NCI-H1436 (cell line): ENCODE measurements at regions not wholly inside any gene's neighbourhood (a gene's known extent, or its start where the extent isn't known, plus 50 kb on each side); places are given as distances from the start of the nearest gene placed in this dataset.
"Not testable (repeated sequence)": the region's sequence is repeated elsewhere in the genome, so short reads cannot be mapped to it uniquely, and the experiment has no call there.

Experiments used
- DNase-seq: peaks from one replicate; lab custom pipeline; 2025; lab: John Stamatoyannopoulos, UW

DNA sequence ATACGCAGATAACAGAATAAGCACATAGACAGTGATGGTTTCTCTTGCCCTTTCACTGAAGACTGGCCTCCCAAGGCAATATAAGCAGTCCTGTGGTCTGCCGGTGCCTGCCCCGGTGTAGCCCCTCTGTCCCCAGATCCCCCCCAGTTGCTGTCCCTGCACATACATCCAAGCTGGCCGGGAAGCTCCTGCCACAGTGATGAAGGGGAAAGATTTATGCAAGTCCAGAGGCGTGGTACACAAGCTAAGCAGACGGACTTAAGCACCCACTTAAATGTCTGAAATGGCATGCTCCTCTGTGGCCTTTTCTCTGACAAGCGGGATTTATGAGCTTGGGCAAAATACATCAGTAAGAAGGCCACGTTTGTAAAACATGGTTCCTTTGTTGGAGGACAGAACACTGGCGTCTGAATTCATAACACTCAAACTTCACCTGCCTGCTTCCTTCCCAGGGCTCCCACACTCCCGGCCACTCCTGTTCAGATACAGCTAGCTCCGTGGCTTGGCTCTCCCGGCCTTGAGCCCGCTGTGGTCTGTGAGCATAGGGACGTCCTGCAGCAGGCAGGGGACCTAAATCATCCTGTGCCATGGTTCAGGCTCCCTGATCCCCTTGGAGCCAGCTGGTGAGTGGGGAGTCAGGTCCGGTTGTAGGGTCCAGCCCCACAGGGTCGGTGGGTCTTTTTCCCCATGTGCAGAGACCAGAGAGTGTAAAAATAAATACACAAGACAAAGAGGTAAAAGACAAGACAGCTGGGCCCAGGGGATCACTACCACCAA lies 61.7 kb upstream of the PPP2R2D start:
- no peak for DNase-seq

DNA sequence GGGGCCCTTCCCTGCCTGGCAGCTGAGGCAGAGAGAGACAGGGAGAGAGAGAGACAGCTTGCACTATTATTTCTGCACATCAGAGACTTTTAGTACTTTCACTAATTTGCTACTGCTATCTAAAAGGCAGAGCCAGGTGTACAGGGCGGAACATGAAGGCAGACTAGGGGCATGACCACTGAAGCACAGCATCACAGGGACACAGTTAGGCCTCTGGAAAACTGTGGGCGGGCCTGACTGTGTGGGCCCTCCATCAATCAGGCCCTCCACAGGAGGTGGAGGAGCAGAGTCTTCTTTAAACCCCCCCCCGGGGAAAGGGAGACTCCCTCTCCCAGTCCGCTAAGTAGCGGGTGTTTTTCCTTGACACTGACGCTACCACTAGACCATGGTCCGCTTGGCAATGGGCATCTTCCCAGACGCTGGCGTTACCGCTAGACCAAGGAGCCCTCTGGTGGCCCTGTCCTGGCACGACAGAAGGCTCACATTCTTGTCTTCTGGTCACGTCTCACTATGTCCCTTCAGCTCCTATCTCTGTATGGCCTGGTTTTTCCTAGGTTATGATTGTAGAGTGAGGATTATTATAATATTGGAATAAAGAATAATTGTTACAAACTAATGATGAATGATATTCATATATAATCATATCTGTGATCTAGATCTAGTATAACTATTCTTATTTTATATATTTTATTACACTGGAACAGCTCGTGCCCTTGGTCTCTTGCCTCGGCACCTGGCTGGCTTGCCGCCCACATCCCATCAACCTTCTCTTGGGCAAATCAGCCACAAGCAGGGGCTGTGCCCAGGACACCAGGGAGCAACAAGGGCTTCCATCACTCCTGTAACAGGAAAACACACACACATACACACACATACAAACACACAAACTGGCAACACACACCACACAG lies 60.7 kb upstream of the PPP2R2D start:
- DNase-seq: not testable (repeated sequence)

DNA sequence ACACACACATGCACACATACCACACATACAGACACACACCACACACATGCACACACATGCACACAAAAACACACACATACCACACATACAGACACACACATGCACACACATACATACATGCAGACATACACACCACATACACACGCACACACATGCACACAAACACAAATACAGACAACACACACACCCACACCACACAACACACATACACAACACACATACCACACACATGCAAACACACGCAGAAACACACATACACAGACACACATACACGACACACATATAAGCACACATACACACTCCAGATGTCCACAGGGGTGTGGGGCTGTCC lies 60.1 kb upstream of the PPP2R2D start:
- no peak for DNase-seq

DNA sequence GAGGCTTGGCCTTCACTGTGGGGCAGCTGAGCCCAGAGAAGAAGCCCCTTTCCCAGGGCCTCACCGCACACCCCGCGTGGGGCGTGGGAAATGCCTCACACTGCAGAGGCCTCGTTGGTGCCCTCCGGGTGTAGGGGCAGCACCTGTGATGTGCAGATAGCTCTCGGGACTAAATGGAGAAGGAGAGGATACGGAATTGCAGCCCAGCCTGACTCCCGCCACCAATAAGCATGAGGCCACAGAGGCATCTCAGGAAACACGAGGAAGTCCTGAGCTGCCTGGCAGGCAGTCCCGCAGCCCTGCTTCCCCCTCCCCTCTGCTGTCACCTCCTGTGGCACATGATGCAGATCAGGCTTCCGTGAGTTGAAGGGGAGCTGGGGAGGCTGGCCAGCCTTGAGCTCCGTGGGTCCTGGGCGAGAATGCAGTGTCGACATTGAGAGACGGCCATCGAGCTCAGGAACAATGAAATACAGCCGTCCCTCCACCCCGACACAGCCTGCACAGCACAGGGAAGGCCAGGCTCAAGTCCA lies 59.6 kb upstream of the PPP2R2D start:
- no peak for DNase-seq

DNA sequence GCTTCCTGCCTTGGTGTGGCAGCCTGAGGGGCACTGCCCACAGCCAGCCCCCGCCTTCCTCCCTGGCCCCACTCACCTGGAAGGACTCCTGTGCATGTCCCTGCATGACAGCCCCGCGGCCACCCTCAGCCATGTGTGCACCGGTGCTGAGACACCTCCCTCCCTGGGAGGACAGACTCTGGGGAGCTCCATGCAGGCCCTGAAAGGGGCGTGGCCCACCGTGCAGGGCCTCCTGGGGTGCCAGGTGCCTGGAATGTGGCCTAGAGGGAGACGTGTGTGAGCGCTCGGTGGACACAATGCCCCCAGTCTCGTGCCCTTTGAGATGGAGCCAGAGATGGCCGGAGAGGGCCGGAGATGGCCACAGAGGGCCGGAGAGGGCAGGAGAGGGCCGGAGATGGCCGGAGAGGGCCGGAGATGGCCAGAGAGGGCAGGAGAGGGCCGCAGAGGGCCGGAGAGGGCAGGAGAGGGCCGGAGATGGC lies 59.1 kb upstream of the PPP2R2D start:
- no peak for DNase-seq

DNA sequence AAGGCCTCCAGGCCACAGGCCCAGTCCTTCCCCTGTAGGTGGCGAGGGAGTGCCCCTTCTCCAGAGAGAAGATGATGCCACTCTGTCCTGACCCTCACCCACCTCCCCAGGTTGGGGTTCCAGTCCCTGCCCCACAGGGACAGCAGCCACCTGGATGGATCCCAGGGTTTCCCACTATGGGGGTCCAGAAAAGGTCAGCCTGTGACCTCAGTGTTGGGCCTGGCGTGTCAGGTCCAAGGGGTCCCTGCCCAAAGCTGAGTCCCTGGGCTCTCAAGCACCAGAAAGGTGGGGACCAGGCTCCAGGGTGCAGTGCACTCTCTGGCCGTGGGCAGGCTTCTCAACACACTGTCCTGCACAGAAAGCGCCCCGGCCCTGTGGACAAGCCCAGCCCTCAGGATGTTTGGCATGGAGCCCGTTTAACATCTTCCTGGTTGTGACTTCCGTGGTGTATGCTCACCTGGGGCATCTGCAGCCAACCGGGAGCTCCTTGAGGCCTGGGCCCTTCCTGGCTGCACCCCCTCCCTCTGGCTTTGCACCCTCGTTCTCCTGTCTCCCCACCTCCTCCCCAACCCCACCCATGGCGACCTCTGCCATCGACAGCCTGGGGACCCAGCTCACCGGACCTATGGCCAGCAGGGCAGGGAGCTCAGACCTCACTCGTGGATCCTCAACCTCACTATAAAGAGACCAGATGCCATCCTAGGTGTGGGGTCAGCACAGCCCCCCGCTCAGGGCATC lies 58.3 kb upstream of the PPP2R2D start:
- no peak for DNase-seq

DNA sequence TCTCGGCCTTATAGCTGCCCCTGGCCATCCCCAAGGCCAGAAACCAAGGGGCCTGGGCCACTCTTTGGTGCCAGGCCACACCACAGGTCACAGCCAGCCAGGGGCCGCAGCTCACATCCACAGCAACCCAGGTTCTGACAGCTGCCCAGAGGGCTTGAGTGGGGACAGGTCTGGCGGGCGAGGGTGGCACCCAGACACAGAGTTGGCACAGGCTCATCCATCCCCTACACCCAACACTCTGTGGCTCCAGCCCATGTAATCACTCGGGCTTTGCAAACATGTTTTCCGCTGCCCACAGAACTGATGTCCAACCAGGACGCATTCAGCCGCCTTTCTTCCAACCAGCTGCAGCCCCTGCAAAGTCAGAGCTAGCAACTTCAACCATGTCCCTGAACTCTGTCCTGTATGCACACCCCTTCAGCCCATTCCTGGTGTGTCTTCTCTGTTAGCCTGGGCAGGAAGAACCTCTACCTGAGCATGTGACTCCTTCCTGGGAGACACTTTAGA lies 57.7 kb upstream of the PPP2R2D start:
- DNase-seq: no peak

DNA sequence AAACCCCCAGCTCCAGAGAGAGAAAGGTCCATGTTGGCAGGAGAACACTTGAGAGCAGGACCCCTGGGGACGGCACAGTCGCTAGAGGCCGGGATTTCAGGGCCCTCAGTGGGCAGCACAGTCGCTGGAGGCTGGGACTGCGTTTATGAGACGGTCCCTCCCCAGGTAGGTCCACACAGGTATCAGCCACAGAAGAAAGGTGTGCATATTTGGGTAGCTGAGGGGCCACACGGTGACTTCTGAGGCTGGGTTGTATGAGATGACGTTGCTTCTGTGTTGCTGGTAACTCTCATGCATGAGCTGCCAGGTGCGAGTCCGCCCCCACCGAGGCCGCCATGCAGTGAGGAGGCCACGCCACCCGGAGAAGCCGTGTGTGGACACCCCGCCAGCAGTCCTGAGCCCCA lies 56.9 kb upstream of the PPP2R2D start:
- DNase-seq: no peak

DNA sequence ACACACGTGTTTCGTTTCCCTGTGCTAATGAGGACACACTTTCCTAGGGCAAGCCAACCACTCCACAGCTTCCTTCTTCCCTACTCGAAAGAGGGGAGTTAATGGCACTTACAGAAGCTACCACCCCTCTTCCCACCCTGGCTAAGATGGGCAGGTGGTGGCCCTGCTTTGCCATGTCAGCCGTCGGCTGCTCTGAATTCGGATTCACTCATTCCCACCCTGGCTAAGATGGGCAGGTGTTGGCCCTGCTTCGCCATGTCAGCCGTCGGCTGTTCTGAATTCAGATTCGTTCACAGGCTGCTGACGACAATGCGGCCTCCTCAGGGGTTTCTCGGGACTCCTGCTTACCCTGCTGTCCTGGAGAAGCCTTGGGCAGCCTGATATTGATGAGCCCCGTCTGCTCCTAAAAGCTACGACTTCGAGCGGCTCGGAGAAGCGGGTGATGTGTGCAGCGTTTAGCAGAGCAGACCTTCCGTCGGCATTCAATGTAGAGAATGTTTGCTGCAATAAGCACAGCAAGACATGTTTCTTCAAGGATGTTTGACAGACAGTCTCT lies 56.2 kb upstream of the PPP2R2D start:
- no peak for DNase-seq

DNA sequence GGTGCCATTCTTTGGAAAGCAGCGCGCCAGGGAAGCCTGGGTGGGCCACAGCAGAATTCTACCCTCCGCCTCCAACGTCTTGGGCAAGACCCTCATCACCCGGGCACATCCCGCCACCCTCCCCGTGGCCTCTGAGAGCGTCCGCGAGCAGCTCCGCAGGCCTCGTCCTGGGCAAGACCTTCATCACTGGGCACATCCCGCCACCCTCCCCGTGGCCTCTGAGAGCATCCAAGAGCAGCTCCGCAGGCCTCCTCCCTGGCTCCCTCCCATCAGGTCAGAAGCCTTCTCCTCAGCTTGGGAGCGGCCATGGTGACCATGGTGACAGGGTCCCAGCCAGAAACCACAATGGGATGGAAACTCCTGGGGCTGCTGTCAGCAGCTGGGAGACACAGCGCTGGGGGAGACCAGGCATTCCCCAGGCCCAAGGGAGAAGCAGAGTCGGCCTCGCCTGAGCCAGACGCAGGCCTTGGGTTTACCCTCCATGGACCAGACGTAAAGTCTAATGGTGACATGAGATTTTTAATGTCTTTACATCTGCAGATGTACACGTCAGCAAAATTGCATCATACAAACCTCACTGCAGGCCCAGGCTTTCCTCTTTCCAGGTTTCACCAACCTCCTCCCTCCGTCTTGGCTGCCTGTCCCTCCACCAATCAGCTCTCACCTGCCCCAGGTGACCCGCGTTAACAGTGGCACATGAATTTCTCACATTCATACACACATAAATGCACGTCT lies 55.1 kb upstream of the PPP2R2D start:
- no peak for DNase-seq

DNA sequence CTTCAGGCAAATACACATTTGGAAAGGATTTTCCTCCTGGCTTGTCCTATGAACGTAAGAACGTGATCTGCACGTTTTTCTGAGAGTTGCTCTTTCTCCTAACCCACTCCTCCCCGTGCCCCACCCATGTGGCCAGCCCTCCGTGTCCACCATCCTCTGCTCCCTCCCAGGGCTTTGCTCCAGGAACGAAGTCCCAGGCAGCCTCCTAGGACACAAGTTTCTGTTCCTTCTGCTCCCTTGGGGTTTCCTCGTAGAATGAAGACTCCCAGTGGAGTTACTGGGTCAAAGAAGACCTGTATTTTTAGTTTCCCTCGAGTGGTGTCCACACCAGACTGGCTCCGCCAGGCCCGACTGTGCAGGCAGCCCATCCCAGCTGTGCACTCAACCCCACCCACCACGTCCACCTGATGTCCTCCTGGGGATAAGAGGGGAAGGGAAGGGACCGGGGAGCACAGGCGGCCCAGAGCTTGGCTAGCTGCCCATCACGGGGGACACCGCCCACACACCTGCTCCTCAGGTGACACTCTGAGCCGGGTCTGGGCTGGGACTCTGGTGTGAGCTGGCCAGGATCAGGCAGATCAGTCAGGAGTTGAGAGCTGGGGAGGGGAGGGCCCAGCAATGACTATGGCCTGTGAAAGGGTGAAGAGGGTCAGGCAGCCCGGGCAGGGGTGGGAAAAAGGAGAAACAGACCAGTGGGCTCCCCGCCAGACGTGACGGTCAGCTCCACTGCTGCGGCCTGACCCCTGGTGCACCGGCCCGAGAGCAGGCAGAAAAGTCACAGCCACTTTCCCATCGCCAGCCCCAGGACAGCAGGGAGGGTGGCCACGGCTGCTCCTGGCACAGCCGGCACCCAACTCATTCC lies 54.3 kb upstream of the PPP2R2D start:
- no peak for DNase-seq

DNA sequence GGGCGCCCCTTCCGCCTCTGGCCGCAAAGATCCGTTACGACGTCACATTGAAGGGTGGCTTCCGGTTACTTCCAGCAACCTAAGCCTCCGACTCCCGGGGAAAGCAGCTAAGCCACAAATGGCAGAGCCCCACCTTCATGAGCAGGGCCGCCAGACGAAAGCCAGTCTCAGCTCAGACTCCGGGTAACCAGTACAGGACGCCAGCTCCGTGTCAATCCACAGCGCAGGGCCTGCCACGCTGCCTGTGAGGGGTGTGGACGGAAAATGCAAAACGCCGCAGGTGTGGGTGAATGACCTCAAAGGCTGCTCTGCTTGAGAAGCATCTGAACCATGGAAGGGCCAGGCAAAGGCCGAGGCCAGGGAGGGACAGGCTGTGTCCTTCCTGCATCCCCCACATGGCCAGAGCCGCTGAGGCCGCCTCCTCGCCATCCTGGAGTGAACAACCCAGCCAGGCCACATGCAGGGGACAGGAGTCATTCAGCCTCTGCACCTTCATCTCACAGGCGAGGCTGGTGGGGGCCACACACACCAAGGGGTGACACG lies 53.5 kb upstream of the PPP2R2D start:
- DNase-seq: no peak

DNA sequence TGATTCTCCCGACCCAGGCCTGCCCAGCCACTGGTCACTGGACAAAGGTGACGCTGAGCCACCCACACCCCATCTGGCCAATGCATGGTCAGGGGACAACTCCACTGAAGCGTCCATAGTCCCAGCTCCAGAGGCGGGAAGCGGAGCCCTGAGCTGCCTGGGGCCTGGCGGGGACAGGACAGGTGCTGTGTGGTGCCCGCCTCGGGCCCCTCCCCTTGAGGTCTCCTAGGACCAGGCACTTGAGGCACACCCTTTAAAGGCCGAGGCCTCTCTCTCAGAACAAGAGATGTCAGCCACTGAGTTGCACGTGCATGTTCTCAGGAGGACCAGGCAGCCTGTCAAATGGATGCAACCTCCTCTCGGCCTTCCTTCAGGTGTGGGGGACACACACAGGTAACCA lies 52.5 kb upstream of the PPP2R2D start:
- no peak for DNase-seq

DNA sequence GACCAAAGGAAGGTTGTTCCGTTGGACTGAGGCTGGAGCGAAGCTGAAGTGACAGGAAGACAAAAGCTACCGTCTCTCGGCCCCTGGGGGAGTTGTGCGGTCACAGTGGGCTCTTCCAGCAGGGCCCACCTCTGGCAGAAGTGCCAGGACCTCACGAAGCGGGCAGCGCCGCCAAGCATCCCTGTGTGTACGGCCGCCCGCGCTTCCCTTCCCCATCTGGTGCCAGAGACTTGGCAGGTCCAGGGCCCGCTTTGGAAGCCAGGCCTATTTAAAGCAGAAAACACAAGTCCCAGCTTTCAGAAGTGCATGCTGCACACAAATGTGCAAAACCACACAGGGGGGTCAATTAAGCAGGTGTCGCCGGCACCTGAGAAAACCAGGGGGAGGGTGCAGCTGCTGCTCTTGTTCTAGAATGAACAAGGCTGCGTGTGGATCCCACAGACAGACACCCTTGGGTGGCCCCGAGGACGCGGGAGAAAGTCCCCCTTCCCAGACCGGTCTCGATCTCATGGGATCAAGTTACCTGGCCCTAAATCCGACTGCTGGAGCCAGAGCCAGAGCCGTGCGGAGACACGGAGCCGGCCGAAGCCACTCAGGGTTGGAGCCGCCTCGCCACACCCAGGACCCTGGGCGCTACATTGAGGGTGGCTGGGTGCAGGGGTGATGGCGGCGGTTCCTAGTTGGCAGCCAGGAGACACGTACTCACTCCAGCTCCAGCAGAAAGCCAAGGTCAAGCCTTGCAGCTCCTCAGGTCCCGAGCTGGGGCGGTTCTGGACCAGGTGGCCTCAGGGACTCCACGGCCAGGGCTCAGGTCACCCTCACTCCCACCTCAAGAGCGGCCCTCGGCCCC lies 51.8 kb upstream of the PPP2R2D start:
- no peak for DNase-seq

DNA sequence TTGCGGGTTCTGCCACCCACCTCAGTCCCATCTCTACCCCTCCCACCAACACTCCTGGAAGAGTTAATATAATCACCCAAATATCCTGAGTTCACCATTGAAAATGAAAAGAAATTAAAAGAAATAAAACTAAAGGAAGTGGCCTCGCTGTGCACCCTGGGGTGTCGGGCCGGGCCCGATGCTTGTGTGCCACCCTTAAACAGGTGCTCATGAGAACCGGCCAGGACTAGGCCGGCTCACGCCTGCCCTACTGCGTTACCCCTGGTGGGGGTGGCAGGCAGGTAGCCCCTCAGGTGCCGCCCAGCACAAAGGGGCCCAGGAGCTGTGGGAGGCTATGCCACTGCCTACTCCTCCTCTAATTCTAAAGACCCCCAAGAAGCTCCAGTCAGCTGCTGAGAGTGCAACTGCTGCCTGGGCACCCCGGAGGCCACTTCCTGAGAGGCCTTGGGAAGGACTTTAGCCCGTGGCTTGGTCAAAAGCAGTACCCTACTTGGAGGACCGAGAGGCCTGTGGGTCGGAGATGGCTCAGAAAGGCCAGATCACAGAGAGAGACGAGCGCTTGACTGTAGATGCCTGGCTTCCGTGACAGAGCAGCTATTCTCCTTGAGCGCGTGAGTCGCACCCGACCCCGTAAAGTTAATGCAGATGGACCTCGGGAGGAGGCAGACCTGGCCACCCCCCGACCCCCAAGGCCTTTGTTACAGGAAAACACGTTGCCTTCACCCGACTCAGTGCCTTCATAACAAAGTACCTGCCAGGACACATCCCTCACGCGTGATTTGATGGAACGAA lies 51.0 kb upstream of the PPP2R2D start:
- DNase-seq: no peak

DNA sequence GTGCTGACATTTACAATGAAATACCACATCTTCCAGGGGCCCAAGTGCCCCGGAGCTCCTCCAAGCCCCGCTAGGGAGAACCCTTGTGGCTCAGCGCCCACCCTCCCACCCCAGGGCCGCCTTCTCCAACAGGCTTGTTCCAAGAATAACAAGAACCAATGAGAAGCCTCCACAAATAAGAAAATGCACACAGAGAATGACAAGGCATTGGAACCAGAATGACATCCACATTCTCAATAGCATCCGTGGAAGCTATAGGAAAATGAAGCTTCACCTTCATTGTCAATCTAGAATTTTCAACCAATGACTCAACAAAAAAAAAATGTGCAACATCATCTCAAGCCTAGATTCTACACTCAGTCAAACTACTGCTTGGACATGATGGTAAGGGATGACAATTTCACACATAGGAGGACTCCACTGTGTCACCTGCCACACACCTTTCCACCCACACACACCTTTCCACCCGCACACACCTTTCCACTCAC lies 50.4 kb upstream of the PPP2R2D start:
- DNase-seq: no peak
